ENCODE measurements at regions not wholly inside any gene's neighbourhood (a gene's known extent, or its start where the extent isn't known, plus 50 kb on each side); places are given as distances from the start of the nearest gene placed in this dataset.

- TF ChIP-seq CTCF (IDR thresholded peaks at IDR 0.05), result no peak
- TF ChIP-seq POLR2A (IDR thresholded peaks at IDR 0.05), result no peak
Observed at GRCh38 chr6:62465206-62465605, 179.2 kb upstream of the KHDRBS2 start.

Data from thyroid gland (tissue), 4 donors.